ACHN (cell line): ENCODE measurements at regions not wholly inside any gene's neighbourhood (a gene's known extent, or its start where the extent isn't known, plus 50 kb on each side); places are given as distances from the start of the nearest gene placed in this dataset.
A peak's percentile ranks its signal among the peaks of the same experiment; 100 is the strongest.
"Not testable (repeated sequence)": the region's sequence is repeated elsewhere in the genome, so short reads cannot be mapped to it uniquely, and the experiment has no call there.

ENCODE experiments used
- DNase-seq: peaks from one replicate; pipeline ENCODE4 v3.0.0-alpha.2; 2015
- in situ Hi-C: cut with HindIII; loops from 2 replicates; pipeline ENCODE4 v1.10.0; 2017; ENCODE audit warnings: low sequenced_read_pairs, low pct_ligation_motif_present, low pct_unique_long_range_greater_than_20kb

GRCh38 chr3:153783741-153784480 lies 337.3 kb upstream of the ARHGEF26 start:
- DNase-seq: no peak
- in situ Hi-C loops: no loop called here

GRCh38 chr3:153785901-153786300 lies 335.3 kb upstream of the ARHGEF26 start:
- DNase-seq: no peak
- in situ Hi-C loops: no loop called here

DNA sequence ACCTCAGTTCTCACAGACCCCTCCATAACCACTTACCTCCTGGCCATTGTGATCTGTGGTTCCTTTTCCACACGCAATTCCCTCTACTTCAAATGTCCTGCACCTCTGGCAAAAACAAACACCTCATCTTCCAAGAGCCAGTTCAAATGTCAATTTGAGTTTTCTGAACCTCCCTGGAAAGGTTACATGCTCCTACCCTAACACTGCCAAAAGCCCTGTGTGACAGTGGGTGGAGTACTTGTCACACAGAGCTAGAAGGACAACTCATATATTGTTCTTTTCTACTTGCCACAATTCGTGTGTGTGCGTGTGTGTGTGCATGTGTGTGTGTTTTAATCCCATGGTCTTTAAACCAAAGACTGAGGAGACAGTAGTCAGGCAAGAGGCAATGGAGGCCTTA lies 331.8 kb upstream of the ARHGEF26 start:
- in situ Hi-C loops: no loop called here
- no peak for DNase-seq

- DNase-seq, in situ Hi-C loops: not testable (repeated sequence)
These were observed 324.1 kb upstream of the ARHGEF26 start for GRCh38 chr3:153797056-153797455.

DNA sequence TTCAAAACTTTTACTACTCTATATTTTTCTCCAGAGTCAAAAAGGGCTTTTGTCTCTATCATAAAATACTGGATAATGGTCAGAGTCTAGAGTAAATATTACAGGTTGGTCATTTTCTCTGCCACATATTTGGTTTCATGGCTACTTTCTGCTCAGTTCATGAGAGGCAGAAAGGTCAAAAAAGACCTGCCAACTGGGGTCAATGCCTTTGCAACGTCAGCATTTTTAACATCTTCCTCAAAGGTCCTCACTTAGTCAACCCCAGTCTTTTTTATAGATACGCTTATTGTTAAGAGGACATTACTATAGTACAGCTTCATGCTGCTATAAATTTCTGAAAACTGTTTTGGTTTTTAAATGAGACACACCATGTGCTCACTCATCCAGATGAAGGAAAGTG lies 312.1 kb upstream of the ARHGEF26 start:
- in situ Hi-C loops: no loop called here
- no peak for DNase-seq

DNA sequence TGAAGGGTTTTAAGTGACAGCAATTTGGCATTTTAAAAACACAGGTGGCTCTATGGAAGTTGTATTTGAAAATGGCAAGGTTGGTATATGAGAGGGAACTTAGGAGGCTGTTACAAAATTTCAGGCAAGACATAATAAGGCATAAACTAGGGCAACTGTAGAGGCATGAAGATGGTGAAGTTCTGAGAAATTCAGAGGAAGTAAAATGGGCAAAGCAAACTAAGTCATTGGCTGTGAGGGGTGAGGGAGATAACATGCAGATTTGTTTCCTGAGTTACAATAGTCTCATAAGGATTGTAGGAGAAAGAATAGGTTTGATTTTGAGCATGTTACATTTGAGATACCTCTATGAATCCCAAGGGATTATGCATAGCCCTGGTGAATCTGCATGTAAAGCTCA lies 302.9 kb upstream of the ARHGEF26 start:
- DNase-seq: no peak
- in situ Hi-C loops: no loop called here

DNA sequence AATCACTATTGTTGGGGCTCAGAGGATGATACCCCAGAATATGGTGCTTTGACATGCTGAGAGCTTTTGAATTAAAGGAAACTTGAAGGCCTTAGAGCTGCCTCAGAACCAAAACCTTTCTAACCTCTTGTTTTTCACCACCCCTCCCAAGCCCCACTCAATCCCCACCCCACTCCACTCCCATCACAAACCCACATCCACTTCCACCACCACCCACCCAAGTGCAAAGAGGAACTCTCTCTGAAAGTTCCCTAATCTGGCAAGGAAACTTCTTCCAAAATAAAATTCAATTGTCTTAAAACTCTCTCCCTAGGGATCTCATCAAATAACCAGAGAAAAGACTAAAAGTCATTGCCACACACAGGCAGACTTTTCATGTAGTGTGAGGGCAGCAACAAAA lies 301.2 kb upstream of the ARHGEF26 start:
- in situ Hi-C loops: no loop called here

DNA sequence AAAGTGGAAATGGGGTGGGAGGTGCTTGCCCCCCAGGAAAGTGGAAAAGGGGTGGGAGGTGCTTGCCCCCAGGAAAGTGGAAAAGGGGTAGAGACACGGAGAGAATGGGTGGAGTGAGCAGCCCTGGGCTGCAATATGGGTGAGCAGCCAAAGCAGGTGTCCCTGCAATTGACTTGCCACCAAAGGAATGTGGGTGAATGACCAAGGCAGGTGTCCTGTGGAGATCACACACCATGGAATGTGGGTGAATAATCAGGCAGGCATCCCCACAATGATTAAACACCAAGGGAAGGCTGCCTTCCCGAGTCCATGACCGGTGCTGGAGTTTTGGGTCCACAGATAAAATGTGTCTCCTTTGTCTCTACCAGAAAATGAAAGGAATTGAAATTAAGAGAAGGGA lies 292.8 kb upstream of the ARHGEF26 start:
- in situ Hi-C loops: not testable (repeated sequence)
- DNase-seq: peak; percentile 28

More for the DNA sequence above, 301.2 kb upstream of the ARHGEF26 start:
- DNase-seq: no peak

GRCh38 chr3:153829606-153830170 lies 291.5 kb upstream of the ARHGEF26 start:
- in situ Hi-C loops: no loop called here
- DNase-seq: no peak

DNA sequence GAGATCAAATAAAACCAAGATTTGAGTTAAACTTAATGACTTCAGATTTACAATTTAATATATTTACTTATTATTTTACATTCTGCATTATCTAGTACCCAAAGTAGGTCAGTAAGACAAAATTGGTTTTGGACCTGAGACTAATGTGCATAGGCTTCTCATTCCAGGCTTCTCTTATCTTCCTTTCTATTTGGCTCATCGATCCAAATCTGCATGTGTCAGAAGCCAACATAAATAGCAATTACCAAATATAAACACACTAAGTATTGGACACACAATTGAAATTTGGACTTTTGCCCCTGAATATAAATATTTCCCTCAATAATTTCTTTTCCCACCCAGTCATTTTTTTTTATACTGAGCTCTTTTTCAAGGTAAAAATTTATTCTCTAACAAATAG lies 290.6 kb upstream of the ARHGEF26 start:
- DNase-seq: no peak
- in situ Hi-C loops: no loop called here

DNA sequence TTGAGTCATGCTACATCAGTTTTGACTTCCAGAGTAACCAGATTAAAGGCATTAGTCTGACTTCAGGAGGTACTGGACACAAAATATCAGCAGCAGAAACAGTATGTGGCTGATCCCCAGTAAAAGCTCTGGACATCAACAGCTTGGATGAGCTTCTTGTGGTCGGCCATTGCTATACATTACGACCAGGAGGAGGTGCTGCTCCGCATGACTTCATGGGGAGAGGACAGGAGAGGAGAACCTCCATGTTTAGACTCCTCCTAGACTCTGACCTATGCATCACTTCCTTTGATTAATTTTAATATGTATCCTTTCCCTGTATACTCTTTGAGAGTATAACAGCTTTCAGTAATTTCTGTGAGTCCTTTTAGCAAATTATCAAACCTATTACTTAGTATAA lies 285.6 kb upstream of the ARHGEF26 start:
- no peak for DNase-seq
- in situ Hi-C loops: no loop called here

- DNase-seq: no peak
- in situ Hi-C loops: no loop called here
These were observed 280.7 kb upstream of the ARHGEF26 start for GRCh38 chr3:153840487-153840886.

GRCh38 chr3:153843994-153844393 lies 277.2 kb upstream of the ARHGEF26 start:
- no peak for DNase-seq
- in situ Hi-C loops: no loop called here

DNA sequence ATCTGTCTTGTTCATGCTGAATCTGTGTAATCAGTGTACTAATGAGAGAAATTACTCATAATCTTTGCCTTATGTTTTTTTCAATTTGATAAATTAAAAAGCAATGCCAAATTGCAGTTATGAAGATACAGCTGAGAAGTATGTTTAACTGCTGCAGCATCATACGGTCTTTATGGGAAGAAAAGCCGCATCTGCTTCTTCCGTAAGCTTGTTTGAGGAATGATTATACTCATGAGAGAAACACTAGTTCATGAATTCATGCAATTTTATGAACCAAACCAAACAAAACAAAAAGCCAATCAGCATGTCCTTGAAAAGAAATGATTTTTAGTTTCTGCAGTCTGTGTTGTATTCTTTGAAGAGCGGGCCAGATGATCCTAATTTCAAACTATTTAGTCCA lies 275.9 kb upstream of the ARHGEF26 start:
- in situ Hi-C loops: no loop called here

DNA sequence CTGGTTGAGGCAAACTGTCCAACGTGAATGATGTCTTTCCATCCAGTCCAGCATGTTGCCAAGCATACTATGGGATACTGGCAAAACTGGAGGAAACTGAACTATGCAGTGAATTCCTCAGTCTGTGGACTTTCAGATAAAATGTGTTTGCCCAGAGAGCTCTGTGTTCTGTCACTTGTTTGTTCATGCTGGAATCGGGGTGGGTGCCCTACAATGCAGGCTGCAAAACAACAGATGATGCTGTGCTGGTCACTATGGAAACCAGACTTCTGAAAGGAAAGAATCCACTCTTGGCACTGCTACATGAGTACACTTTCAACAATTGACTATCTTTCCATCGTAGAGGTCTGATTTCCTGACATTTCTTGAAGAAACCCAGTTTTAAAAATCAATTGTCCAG lies 272.5 kb upstream of the ARHGEF26 start:
- in situ Hi-C loops: no loop called here
- DNase-seq: no peak

More for the DNA sequence above, 275.9 kb upstream of the ARHGEF26 start:
- no peak for DNase-seq

DNA sequence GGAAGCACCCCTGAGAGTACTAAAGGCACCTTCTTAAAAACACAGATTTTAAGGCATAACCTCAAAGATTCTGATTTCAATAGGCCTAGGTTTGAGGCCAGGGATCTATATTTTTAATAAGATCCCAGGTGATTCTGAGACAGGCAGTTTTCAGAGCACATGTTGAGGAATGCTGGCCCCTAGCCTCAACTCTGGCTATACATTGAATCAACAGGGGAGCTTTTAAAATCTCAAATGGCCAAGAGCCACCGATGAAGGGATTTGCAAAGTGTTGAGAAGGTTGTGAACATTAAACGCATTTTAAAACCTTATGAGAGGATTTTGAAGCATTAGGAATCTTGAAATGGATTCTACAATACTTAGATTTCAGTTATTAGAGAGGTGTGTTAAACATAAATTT lies 268.8 kb upstream of the ARHGEF26 start:
- no peak for DNase-seq
- in situ Hi-C loops: no loop called here

GRCh38 chr3:153853163-153853562 lies 268.0 kb upstream of the ARHGEF26 start:
- no peak for DNase-seq
- in situ Hi-C loops: no loop called here

- no peak for DNase-seq
- in situ Hi-C loops: no loop called here
These were observed 265.4 kb upstream of the ARHGEF26 start for GRCh38 chr3:153855772-153856171.

DNA sequence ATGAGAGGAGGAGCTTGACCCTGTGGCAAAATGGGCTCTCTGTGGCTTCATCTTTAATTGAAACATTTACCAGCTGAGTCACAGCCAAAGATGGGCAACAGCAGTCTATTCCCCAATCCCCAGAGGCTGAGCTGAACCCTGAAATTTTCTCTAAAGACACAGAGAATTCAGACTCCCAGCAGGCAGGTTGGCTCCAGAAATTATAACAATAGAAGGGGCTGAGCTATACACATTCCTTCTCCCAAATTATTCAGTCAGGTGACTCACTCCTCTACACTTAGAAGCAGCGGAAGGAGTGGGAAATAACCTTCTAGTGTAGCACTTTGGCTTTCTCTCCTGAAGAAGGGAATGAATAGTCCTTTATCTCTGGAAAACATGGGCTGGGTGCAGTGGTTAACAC lies 264.3 kb upstream of the ARHGEF26 start:
- no peak for DNase-seq
- in situ Hi-C loops: no loop called here

- in situ Hi-C loops: no loop called here
- DNase-seq: no peak
These were observed 256.4 kb upstream of the ARHGEF26 start for GRCh38 chr3:153864793-153865192.
